Heart left ventricle (tissue), 13 donors: ENCODE measurements at regions not wholly inside any gene's neighbourhood (a gene's known extent, or its start where the extent isn't known, plus 50 kb on each side); places are given as distances from the start of the nearest gene placed in this dataset.

ENCODE experiments used
- CTCF ChIP-seq, 12 donors: fragments of 200-600 bp; sonication (generic) in 4 of 12; IDR thresholded peaks; one replicate each; pipeline versions ENCODE4 v1.5.0 to v1.8.0; 2018 to 2022; ENCODE audit warnings: antibody characterized with exemption in 12 of 12, mild to moderate bottlenecking in 5 of 12
- POLR2A ChIP-seq, 2 donors: fragments of 450-650 bp; IDR thresholded peaks; one replicate each; pipeline ENCODE4 v1.6.1; 2017; ENCODE audit warnings: antibody characterized with exemption in 2 of 2, mild to moderate bottlenecking in 2 of 2, moderate library complexity in 2 of 2
- donor health status: ischemic (EF 13 %, LVEDD 7.1; RV severe dilation, severe dysfunction).
- donor health status: DM: no; HTN: yes; CAD: no.
- donor health status: DM: no; HTN: no; CAD: no.
- donor health status: ischemic (EF 25% LVEDD 6.9; RV normal size, moderate dysfunction).
- donor health status: ischemic (EF 25% LVEDD 5.7; RV mildly dilated, moderate dysfunction).
- donor health status: ischemic (EF 35%, LVEDD 5.7; RV mildly dilated, moderate dysfunction).
- donor health status: nonischemic (EF 11% LVEDD 7.7; RV severe dilation, severe dysfunction).
- donor health status: DM: yes; HTN: yes; CAD: no.
- donor health status: PGD.
- donor health status: ischemic (EF 29% LVEDD 5.4; RV normal size, mild dysfunction).
- donor health status: nonischemic (EF 23%, LVEDD 6.1; RV moderate dilation, normal function).

GRCh38 chr17:71113347-71113746 is 944.0 kb downstream of the KCNJ2 start:
- TF ChIP-seq CTCF (IDR thresholded peaks at IDR 0.05) = no peak
- no peak for TF ChIP-seq POLR2A (IDR thresholded peaks at IDR 0.05)
